H1 (cell line): ENCODE measurements at regions not wholly inside any gene's neighbourhood (a gene's known extent, or its start where the extent isn't known, plus 50 kb on each side); places are given as distances from the start of the nearest gene placed in this dataset.

Source experiments
- CTCF ChIA-PET: fragments of 300-600 bp; sonication (Branson Sonifier 250); formaldehyde crosslinking; loops from one replicate; lab custom pipeline; 2021; ENCODE audit not compliant: partially characterized antibody; lab: Charles Lee
- POLR2A ChIA-PET: fragments of 300-600 bp; sonication (Branson Sonifier 250); formaldehyde crosslinking; loops from one replicate; lab custom pipeline; 2021; ENCODE audit warnings: inconsistent platforms; ENCODE audit not compliant: partially characterized antibody; lab: Charles Lee
- DNase-seq, 2 experiments: peaks; one replicate each; pipeline versions ENCODE4 v3.0.0 to v3.0.0-alpha.2; 2010 to 2022; ENCODE audit warnings: low spot score in 2 of 2, low read depth in 1 of 2, mixed read lengths in 1 of 2
- FAIRE-seq: peaks from 2 replicates; lab custom pipeline; 2011; peaks lifted over from hg19 to GRCh38; lab: Jason Lieb, UNC
- H2AFZ ChIP-seq: 2 replicates; pipeline ENCODE4 v1.8.1; 2012; ENCODE audit warnings: low read length, inconsistent platforms
- H2AK5ac ChIP-seq: 2 replicates; pipeline ENCODE4 v1.6.1; 2013; ENCODE audit warnings: low read depth, low read length
- H2BK120ac ChIP-seq: replicated peaks from 2 replicates; pipeline ENCODE3; 2013; ENCODE audit warnings: low read depth, low read length, inconsistent platforms
- H2BK12ac ChIP-seq: 2 replicates; pipeline ENCODE4 v1.6.1; 2013; ENCODE audit warnings: low read depth, low read length
- H2BK15ac ChIP-seq: 2 replicates; pipeline ENCODE4 v1.6.1; 2013; ENCODE audit warnings: low read length
- H2BK20ac ChIP-seq: 2 replicates; pipeline ENCODE4 v1.6.1; 2013; ENCODE audit warnings: low read length
- H2BK5ac ChIP-seq: 2 replicates; pipeline ENCODE4 v1.6.1; 2013; ENCODE audit warnings: low read depth, low read length
- H3K14ac ChIP-seq: 2 replicates; pipeline ENCODE4 v1.6.1; 2013; ENCODE audit warnings: inconsistent platforms; ENCODE audit not compliant: insufficient read length
- H3K18ac ChIP-seq: 2 replicates; pipeline ENCODE4 v1.6.1; 2013; ENCODE audit warnings: low read length; ENCODE audit errors: extremely low read depth
- H3K23ac ChIP-seq: 2 replicates; pipeline ENCODE4 v1.6.1; 2013; ENCODE audit warnings: inconsistent platforms; ENCODE audit not compliant: insufficient read length
- H3K23me2 ChIP-seq: 2 replicates; pipeline ENCODE4 v1.6.1; 2013; ENCODE audit warnings: low read depth, low read length
- H3K27ac ChIP-seq: 2 replicates; pipeline ENCODE4 v1.6.1; 2011; ENCODE audit warnings: low read depth, low read length, inconsistent platforms
- H3K27me3 ChIP-seq, 4 experiments: replicated peaks in 1 of 4; 1 replicate in 1 of 4; 2 replicates in 3 of 4; pipeline versions ENCODE4 v1.6.1 to v1.8.1; 2011 to 2013; ENCODE audit warnings: low read length in 3 of 4, mild to moderate bottlenecking in 3 of 4, inconsistent platforms in 2 of 4, mixed read lengths in 2 of 4, moderate library complexity in 1 of 4; ENCODE audit not compliant: control insufficient read depth in 3 of 4, insufficient read depth in 3 of 4; ENCODE audit errors: extremely low read depth in 1 of 4
- H3K36me3 ChIP-seq, 4 experiments: 2 replicates each; pipeline versions ENCODE4 v1.6.1 to v1.8.1; 2011 to 2013; ENCODE audit warnings: mild to moderate bottlenecking in 4 of 4, low read length in 3 of 4, moderate library complexity in 2 of 4, control low read depth in 1 of 4, inconsistent platforms in 1 of 4; ENCODE audit not compliant: insufficient read depth in 4 of 4, control insufficient read depth in 2 of 4
- H3K4ac ChIP-seq: replicated peaks from 2 replicates; pipeline ENCODE3; 2013; ENCODE audit warnings: low read length, low read depth, mixed read lengths, inconsistent platforms; ENCODE audit not compliant: insufficient read length
- H3K4me1 ChIP-seq, 4 experiments: replicated peaks in 1 of 4; 1 replicate in 1 of 4; 2 replicates in 3 of 4; pipeline versions ENCODE4 v1.6.1 to v1.8.1; 2011 to 2013; ENCODE audit warnings: low read length in 3 of 4, inconsistent platforms in 2 of 4, mixed read lengths in 1 of 4; ENCODE audit not compliant: insufficient read depth in 4 of 4, control insufficient read depth in 3 of 4
- H3K4me2 ChIP-seq, 2 experiments: 2 replicates each; pipeline versions ENCODE4 v1.6.1 to v1.8.1; 2011 to 2013; ENCODE audit warnings: low read depth in 2 of 2, low read length in 2 of 2, control low read depth in 1 of 2, inconsistent platforms in 1 of 2, mild to moderate bottlenecking in 1 of 2; ENCODE audit not compliant: insufficient read depth in 1 of 2
- H3K4me3 ChIP-seq, 4 experiments: fragments of 200-600, 300-600 bp in 1 of 4; sonication (generic), shearing (Covaris generic), sonication (Bioruptor Twin) in 1 of 4; 2 replicates each; pipeline versions ENCODE4 v1.5.1 to v1.8.1; 2011 to 2016; ENCODE audit warnings: low read length in 4 of 4, low read depth in 3 of 4, control low read depth in 2 of 4, inconsistent platforms in 2 of 4, mild to moderate bottlenecking in 2 of 4, mixed read lengths in 1 of 4, moderate library complexity in 1 of 4; ENCODE audit not compliant: insufficient read depth in 2 of 4; ENCODE audit errors: extremely low read depth in 1 of 4
- H3K56ac ChIP-seq: replicated peaks from 2 replicates; pipeline ENCODE3; 2013; ENCODE audit warnings: low read depth, mild to moderate bottlenecking, mixed read lengths, low read length, inconsistent platforms; ENCODE audit not compliant: insufficient read length
- H3K79me1 ChIP-seq: 2 replicates; pipeline ENCODE4 v1.6.1; 2013; ENCODE audit warnings: low read depth, low read length, control low read depth
- H3K79me2 ChIP-seq, 2 experiments: 2 replicates each; pipeline versions ENCODE4 v1.6.1 to v1.8.1; 2012 to 2013; ENCODE audit warnings: low read length in 2 of 2, mild to moderate bottlenecking in 2 of 2, inconsistent platforms in 1 of 2; ENCODE audit not compliant: insufficient read depth in 2 of 2, control insufficient read depth in 1 of 2
- H3K9ac ChIP-seq, 4 experiments: replicated peaks in 1 of 4; 1 replicate in 1 of 4; 2 replicates in 3 of 4; pipeline versions ENCODE4 v1.6.1 to v1.8.1; 2011 to 2013; ENCODE audit warnings: low read depth in 3 of 4, low read length in 3 of 4, control low read depth in 2 of 4, mild to moderate bottlenecking in 2 of 4, moderate library complexity in 2 of 4, inconsistent platforms in 1 of 4; ENCODE audit errors: extremely low read depth in 1 of 4
- H3K9me3 ChIP-seq, 2 experiments: 2 replicates each; pipeline versions ENCODE4 v1.6.1 to v1.8.1; 2012 to 2013; ENCODE audit warnings: mild to moderate bottlenecking in 2 of 2, moderate library complexity in 2 of 2, control low read depth in 1 of 2, inconsistent platforms in 1 of 2, low read depth in 1 of 2, low read length in 1 of 2, mixed read lengths in 1 of 2; ENCODE audit not compliant: insufficient read depth in 2 of 2
- H4K20me1 ChIP-seq, 2 experiments: replicated peaks in 1 of 2; 2 replicates each; pipeline versions ENCODE3 to v1.8.1; 2011 to 2013; ENCODE audit warnings: inconsistent platforms in 2 of 2, low read length in 2 of 2, mild to moderate bottlenecking in 1 of 2; ENCODE audit not compliant: insufficient read depth in 2 of 2, control insufficient read depth in 1 of 2
- H4K5ac ChIP-seq: 2 replicates; pipeline ENCODE4 v1.6.1; 2013; ENCODE audit warnings: low read length, low read depth, mixed read lengths, inconsistent platforms; ENCODE audit not compliant: insufficient read length
- H4K8ac ChIP-seq: 2 replicates; pipeline ENCODE4 v1.8.0; 2013; ENCODE audit warnings: mild to moderate bottlenecking, moderate library complexity, low read length, inconsistent platforms; ENCODE audit not compliant: insufficient read depth; ENCODE audit errors: extremely low read depth
- H4K91ac ChIP-seq: replicated peaks from 2 replicates; pipeline ENCODE3; 2013; ENCODE audit warnings: low read length, mixed read lengths, inconsistent platforms; ENCODE audit not compliant: insufficient read length
- ASH2L ChIP-seq: fragments of 200-600, 300-600 bp; sonication (generic); IDR thresholded peaks from one replicate; pipeline ENCODE4 v1.7.1; 2017; ENCODE audit warnings: low read length
- ATF2 ChIP-seq: IDR thresholded peaks from 2 replicates; pipeline ENCODE4 v1.6.1; 2012; ENCODE audit warnings: low read length, inconsistent platforms
- BACH1 ChIP-seq: IDR thresholded peaks from 2 replicates; pipeline ENCODE4 v1.6.1; 2012; ENCODE audit warnings: low read length, improper control_type of control experiment
- BCL11A ChIP-seq, 2 experiments: IDR thresholded peaks; one replicate each; pipeline ENCODE4 v1.6.1; 2011; ENCODE audit warnings: low read depth in 2 of 2, low read length in 2 of 2, mild to moderate bottlenecking in 2 of 2
- CREB1 ChIP-seq: IDR thresholded peaks from 2 replicates; pipeline ENCODE4 v1.6.1; 2012; ENCODE audit warnings: inconsistent platforms
- KDM1A ChIP-seq: fragments of 200-600, 300-600 bp; sonication (generic); IDR thresholded peaks from 2 replicates; pipeline ENCODE4 v1.7.1; 2016; ENCODE audit warnings: mild to moderate bottlenecking, low read length, borderline replicate concordance
- MAX ChIP-seq: IDR thresholded peaks from 2 replicates; pipeline ENCODE4 v1.6.1; 2012; ENCODE audit warnings: inconsistent platforms
- NANOG ChIP-seq: IDR thresholded peaks from 2 replicates; pipeline ENCODE4 v1.6.1; 2011; ENCODE audit warnings: low read length, low read depth, mild to moderate bottlenecking, inconsistent platforms; ENCODE audit not compliant: insufficient read depth, poor library complexity, severe bottlenecking
- PHF8 ChIP-seq: fragments of 200-600 bp; sonication (generic); conservative IDR thresholded peaks from 2 replicates; pipeline ENCODE4 v1.7.1; 2012; ENCODE audit warnings: low read depth, mild to moderate bottlenecking, inconsistent platforms, low read length, moderate library complexity
- POU5F1 ChIP-seq: IDR thresholded peaks from 2 replicates; pipeline ENCODE4 v1.6.1; 2011; ENCODE audit warnings: low read depth, mild to moderate bottlenecking, low read length, moderate library complexity
- SAP30 ChIP-seq: fragments of 300-600 bp; sonication (generic); IDR thresholded peaks from 2 replicates; pipeline ENCODE4 v1.7.1; 2012; ENCODE audit warnings: low read length, moderate library complexity, mild to moderate bottlenecking, inconsistent platforms; ENCODE audit not compliant: insufficient read depth, insufficient replicate concordance
- TBP ChIP-seq: IDR thresholded peaks from 2 replicates; pipeline ENCODE4 v1.6.1; 2011; ENCODE audit warnings: low read depth, low read length, improper control_type of control experiment
- WGBS, 2 experiments: shearing (Covaris generic) in 1 of 2; methylation state at CpG; one replicate each; pipeline versions ENCODE4 v1.1.6 to v1.1.7; 2013 to 2015; ENCODE audit warnings: low lambda C conversion rate in 2 of 2, mixed read lengths in 2 of 2, inconsistent platforms in 1 of 2, low coverage in 1 of 2, missing lambda C conversion rate in 1 of 2; ENCODE audit not compliant: insufficient replicate concordance in 2 of 2, insufficient coverage in 1 of 2, insufficient read length in 1 of 2; ENCODE audit errors: extremely low coverage in 1 of 2, missing lambda C conversion rate in 1 of 2; 5-methylcytosine and 5-hydroxymethylcytosine counted together
- TF ChIP-seq, protein P1 (sequence below): IDR thresholded peaks from 2 replicates; pipeline ENCODE4 v1.6.1; 2012; ENCODE audit warnings: inconsistent platforms

GRCh38 chr13:33434676-33435075, 149.1 kb upstream of the STARD13 start:
- Histone ChIP-seq H2BK5ac (no peak overlapping the region), H2BK15ac (no peak overlapping the region), H3K4me1 (peaks cover 0 to 5% (median 1%) of the 10 kb centered on the region in 4 experiments; a peak in 2 of 7 replicates), H4K8ac (no peak overlapping the region), H3K79me2 (no peaks in the 10 kb centered on the region), H3K4ac (no peak overlapping the region), H4K5ac (no peak overlapping the region), H3K4me3 (no peak overlapping the region), H3K9me3 (no peaks in the 10 kb centered on the region), H3K27ac (no peak overlapping the region), H3K27me3 (no peaks in the 10 kb centered on the region), H3K9ac (no peak overlapping the region), H3K36me3 (no peaks in the 10 kb centered on the region), H4K20me1 (no peaks in the 10 kb centered on the region), H3K23ac (no peak overlapping the region), H3K4me2 (no peak overlapping the region), H3K56ac (no peak overlapping the region), H3K23me2 (no peaks in the 10 kb centered on the region), H2AFZ (no peak overlapping the region), H2BK20ac (no peak overlapping the region), H3K79me1 (no peaks in the 10 kb centered on the region), H4K91ac (no peak overlapping the region), H2BK12ac (no peak overlapping the region), H2BK120ac (no peak overlapping the region), H2AK5ac (no peak overlapping the region), H3K14ac (no peak overlapping the region), H3K18ac (no peak overlapping the region)
- ChIA-PET POLR2A (no interaction called here), CTCF (no interaction called here)
- no peak for FAIRE-seq
- 100% methylated on average over 2 of the region's 2 CpGs; no CpG with 5 or more reads in 1 of the 2 experiments for WGBS, 2 experiments
- no peak for DNase-seq
- TF ChIP-seq ATF2 = no peak
- no peak for TF ChIP-seq SAP30
- TF ChIP-seq, protein P1, sequence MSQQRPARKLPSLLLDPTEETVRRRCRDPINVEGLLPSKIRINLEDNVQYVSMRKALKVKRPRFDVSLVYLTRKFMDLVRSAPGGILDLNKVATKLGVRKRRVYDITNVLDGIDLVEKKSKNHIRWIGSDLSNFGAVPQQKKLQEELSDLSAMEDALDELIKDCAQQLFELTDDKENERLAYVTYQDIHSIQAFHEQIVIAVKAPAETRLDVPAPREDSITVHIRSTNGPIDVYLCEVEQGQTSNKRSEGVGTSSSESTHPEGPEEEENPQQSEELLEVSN = no peak
- TF ChIP-seq TBP = no peak
- TF ChIP-seq POU5F1 = no peak
- no peak for TF ChIP-seq BACH1
- TF ChIP-seq PHF8 = no peak
- no peak for TF ChIP-seq NANOG
- TF ChIP-seq BCL11A (IDR thresholded peaks at IDR 0.05; ENCODE audit: low read depth in 2 of 2, low read length in 2 of 2) = no peak
- TF ChIP-seq ASH2L = no peak
- no peak for TF ChIP-seq MAX
- TF ChIP-seq CREB1 = no peak
- TF ChIP-seq KDM1A = no peak
